Fibroblast of upper back skin (primary cell): ENCODE measurements at regions not wholly inside any gene's neighbourhood (a gene's known extent, or its start where the extent isn't known, plus 50 kb on each side); places are given as distances from the start of the nearest gene placed in this dataset.

Source experiments
- DNase-seq: peaks from one replicate; pipeline ENCODE4 v3.0.0-alpha.2; 2013

- DNase-seq, result peak; percentile 33
Observed at GRCh38 chr2:220134756-220135534, 507.5 kb downstream of the SLC4A3 start.

GRCh38 chr2:220143336-220143735 lies 515.9 kb downstream of the SLC4A3 start:
- peak; percentile 84 for DNase-seq

GRCh38 chr2:220144411-220144810 lies 517.0 kb downstream of the SLC4A3 start:
- peak; percentile 59 for DNase-seq

- DNase-seq, result peak; percentile 73
Observed at GRCh38 chr2:220147161-220148038, 520.0 kb downstream of the SLC4A3 start.

GRCh38 chr2:220148471-220149248 lies 521.2 kb downstream of the SLC4A3 start:
- DNase-seq, result no peak

- no peak for DNase-seq
Observed at GRCh38 chr2:220151341-220151740, 523.9 kb downstream of the SLC4A3 start.

- DNase-seq, result no peak
Observed at GRCh38 chr2:220152281-220152935, 525.0 kb downstream of the SLC4A3 start.

GRCh38 chr2:220153118-220153517 lies 525.7 kb downstream of the SLC4A3 start:
- no peak for DNase-seq

GRCh38 chr2:220154304-220154703 lies 526.9 kb downstream of the SLC4A3 start:
- no peak for DNase-seq

- no peak for DNase-seq
Observed at GRCh38 chr2:220157312-220157711, 529.9 kb downstream of the SLC4A3 start.

- DNase-seq, result no peak
Observed at GRCh38 chr2:220159738-220160137, 532.3 kb downstream of the SLC4A3 start.

GRCh38 chr2:220162320-220162719 lies 534.9 kb downstream of the SLC4A3 start:
- DNase-seq, result peak; percentile 77

- DNase-seq, result no peak
Observed at GRCh38 chr2:220163486-220163885, 536.1 kb downstream of the SLC4A3 start.

- no peak for DNase-seq
Observed at GRCh38 chr2:220165401-220165800, 538.0 kb downstream of the SLC4A3 start.

GRCh38 chr2:220166616-220167015 lies 539.2 kb downstream of the SLC4A3 start:
- no peak for DNase-seq

- DNase-seq, result no peak
Observed at GRCh38 chr2:220167956-220168355, 540.5 kb downstream of the SLC4A3 start.

GRCh38 chr2:220168891-220169546 lies 541.6 kb downstream of the SLC4A3 start:
- no peak for DNase-seq

- DNase-seq, result no peak
Observed at GRCh38 chr2:220174826-220175225, 547.4 kb downstream of the SLC4A3 start.

GRCh38 chr2:220175967-220176366 lies 548.5 kb downstream of the SLC4A3 start:
- no peak for DNase-seq

- DNase-seq, result no peak
Observed at GRCh38 chr2:220178991-220179695, 551.7 kb downstream of the SLC4A3 start.

- DNase-seq, result no peak
Observed at GRCh38 chr2:220181165-220181564, 553.7 kb downstream of the SLC4A3 start.
